HUES48 (cell line): ENCODE measurements at regions not wholly inside any gene's neighbourhood (a gene's known extent, or its start where the extent isn't known, plus 50 kb on each side); places are given as distances from the start of the nearest gene placed in this dataset.

Experiments used
- H3K27ac ChIP-seq: one replicate; pipeline ENCODE4 v1.7.0; 2013; ENCODE audit warnings: low read depth, low read length, inconsistent platforms
- H3K27me3 ChIP-seq: 2 replicates; pipeline ENCODE4 v1.6.1; 2013; ENCODE audit warnings: mild to moderate bottlenecking, low read length; ENCODE audit not compliant: control insufficient read depth, insufficient read depth
- H3K36me3 ChIP-seq: 2 replicates; pipeline ENCODE4 v1.6.1; 2013; ENCODE audit warnings: low read length; ENCODE audit not compliant: control insufficient read depth, insufficient read depth
- H3K4me1 ChIP-seq: 2 replicates; pipeline ENCODE4 v1.6.1; 2013; ENCODE audit warnings: mild to moderate bottlenecking, low read length; ENCODE audit not compliant: control insufficient read depth, insufficient read depth
- H3K4me3 ChIP-seq: 2 replicates; pipeline ENCODE4 v1.5.1; 2013; ENCODE audit warnings: mild to moderate bottlenecking, low read depth, low read length
- H3K9ac ChIP-seq: 2 replicates; pipeline ENCODE4 v1.6.1; 2013; ENCODE audit warnings: mild to moderate bottlenecking, low read depth, low read length, moderate library complexity
- H3K9me3 ChIP-seq: 2 replicates; pipeline ENCODE4 v1.6.1; 2013; ENCODE audit warnings: low read length; ENCODE audit not compliant: control insufficient read depth, insufficient read depth

DNA sequence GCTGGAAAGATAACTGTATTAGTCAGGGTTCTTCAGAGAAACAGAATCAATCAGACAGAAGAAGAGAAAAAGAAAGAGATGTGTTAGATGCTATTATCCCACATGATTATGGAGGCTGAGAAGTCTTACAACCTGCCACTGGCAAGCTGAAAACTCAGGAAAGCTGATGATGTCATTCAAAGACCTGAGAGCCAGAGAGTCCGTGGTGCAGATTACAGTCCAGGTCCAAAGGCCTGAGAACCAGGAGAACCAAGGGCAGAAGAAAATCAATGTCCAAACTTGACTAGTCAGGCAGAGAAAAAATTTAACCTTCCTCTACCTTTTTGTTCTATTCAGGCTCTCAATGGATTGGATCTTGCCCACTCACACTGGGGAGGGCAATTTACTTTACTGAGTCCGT, 172.5 kb downstream of the QDPR start:
- Histone ChIP-seq H3K4me3 (no peak overlapping the region), H3K9me3 (no peaks in the 10 kb centered on the region), H3K9ac (no peak overlapping the region), H3K27me3 (no peaks in the 10 kb centered on the region), H3K27ac (no peak overlapping the region), H3K36me3 (no peaks in the 10 kb centered on the region), H3K4me1 (peaks cover 2% of the 10 kb centered on the region; the same call in 1 of the 2 replicates)

DNA sequence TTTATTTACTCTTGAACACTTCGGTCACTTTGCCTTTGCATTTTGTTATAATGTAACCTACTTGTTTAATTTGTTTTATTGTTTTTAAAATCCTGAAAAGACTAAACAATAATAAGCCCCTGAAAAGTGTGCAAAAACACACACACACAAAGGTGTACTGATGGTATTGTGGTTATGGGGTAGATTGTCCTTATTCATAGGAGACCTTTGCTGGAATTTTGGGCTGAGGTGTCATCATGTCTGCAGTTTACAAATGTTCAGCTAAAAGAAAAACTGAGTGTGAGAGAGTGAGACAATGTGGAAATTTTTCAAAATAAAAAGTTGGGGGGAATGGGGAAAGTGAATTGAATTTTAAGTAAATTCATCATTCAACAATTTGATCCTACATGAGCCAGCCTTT, 174.9 kb downstream of the QDPR start:
- H3K27me3 ChIP-seq = no peaks in the 10 kb centered on the region
- no peak overlapping the region for H3K27ac ChIP-seq
- H3K36me3 ChIP-seq = no peaks in the 10 kb centered on the region
- peaks cover 2% of the 10 kb centered on the region; the same call in 1 of the 2 replicates for H3K4me1 ChIP-seq
- H3K4me3 ChIP-seq = no peak overlapping the region
- H3K9ac ChIP-seq = no peak overlapping the region
- H3K9me3 ChIP-seq = no peaks in the 10 kb centered on the region

DNA sequence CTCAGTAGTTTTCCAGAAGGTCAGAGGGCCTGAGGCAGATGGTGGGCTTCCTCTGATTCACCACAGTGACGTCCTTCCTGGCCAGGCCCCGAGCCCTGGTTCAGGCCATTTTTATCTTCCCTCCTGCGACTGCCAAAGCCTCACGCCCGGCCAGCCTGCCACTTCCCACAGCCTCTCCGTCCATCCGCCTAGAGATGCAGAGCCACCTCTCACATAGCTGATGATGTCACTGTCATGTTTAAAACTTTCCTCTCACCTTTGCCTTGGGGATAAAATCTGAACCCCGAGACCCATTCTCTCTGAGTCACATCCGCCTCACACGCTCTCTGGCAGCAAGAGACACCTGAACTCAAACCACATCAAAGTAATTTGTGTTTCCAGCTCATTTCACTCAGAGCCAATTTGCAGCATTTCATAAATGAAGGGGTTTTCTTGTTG, 175.3 kb downstream of the QDPR start:
- Histone ChIP-seq H3K27me3 (no peaks in the 10 kb centered on the region), H3K27ac (no peak overlapping the region), H3K9ac (no peak overlapping the region), H3K36me3 (no peaks in the 10 kb centered on the region), H3K9me3 (no peaks in the 10 kb centered on the region), H3K4me3 (no peak overlapping the region), H3K4me1 (peaks cover 2% of the 10 kb centered on the region; the same call in 1 of the 2 replicates)

DNA sequence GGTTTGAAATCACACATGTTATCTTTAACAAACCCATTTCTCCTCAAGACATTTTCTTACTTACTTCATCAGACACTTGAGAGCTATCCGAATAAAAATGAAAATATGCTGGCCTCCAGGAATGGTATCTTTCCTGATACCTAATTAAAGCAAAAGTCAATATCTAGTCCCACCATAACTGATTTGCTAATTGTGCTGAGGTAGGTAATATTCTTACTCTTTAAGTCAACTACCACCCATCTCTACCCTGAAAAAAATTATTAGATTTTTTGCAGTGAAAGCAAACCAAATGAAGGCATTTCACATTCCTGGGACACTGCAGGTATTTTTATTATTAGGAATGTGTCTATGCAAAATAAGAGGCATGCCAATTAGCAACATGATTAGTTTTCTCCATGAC, 175.8 kb downstream of the QDPR start:
- no peaks in the 10 kb centered on the region for H3K27me3 ChIP-seq
- H3K4me3 ChIP-seq = no peak overlapping the region
- no peak overlapping the region for H3K9ac ChIP-seq
- peaks cover 2% of the 10 kb centered on the region; the same call in 1 of the 2 replicates for H3K4me1 ChIP-seq
- no peak overlapping the region for H3K27ac ChIP-seq
- H3K36me3 ChIP-seq = no peaks in the 10 kb centered on the region
- no peaks in the 10 kb centered on the region for H3K9me3 ChIP-seq

DNA sequence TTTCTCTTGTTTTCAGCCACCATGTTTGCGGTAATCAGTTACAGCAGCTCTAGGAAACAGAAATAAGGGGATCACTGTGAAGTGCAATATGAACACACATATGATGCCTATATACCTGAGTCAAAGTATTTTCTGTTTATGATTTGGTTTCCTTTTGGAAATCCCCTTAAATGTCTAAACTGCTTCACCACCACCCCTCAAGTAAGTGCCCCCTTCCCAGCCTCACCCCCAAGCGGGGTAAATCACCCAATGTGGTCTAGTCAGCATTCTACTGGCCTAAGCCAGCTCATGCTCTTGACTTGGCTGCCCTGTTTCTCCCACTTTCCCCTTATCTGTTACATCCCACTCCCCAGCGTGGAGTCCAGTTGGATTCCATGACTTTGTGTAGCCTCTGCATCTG, 176.5 kb downstream of the QDPR start:
- no peak overlapping the region for H3K4me3 ChIP-seq
- no peak overlapping the region for H3K27ac ChIP-seq
- H3K36me3 ChIP-seq = no peaks in the 10 kb centered on the region
- H3K9me3 ChIP-seq = no peaks in the 10 kb centered on the region
- peaks cover 2% of the 10 kb centered on the region; the same call in 1 of the 2 replicates for H3K4me1 ChIP-seq
- no peaks in the 10 kb centered on the region for H3K27me3 ChIP-seq
- no peak overlapping the region for H3K9ac ChIP-seq

DNA sequence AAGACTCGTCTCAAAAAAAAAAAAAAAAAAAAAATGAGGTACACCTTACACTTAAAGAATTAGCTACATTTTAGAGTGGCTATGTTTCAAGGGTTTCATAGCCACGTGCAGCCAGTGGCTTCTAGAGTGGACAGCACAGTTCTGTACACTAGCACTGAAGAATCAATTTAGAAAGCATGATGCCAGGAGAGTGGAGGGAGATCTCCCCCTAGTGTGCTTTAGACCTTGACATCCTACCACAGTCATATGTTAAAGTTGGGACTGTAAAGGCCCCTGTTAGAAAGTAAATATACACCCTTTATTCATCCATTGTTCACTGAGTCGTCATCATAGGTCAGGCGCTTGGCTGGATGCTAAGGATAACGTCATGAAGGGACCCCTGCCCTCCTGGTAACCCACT, 179.4 kb downstream of the QDPR start:
- Histone ChIP-seq H3K9ac (no peak overlapping the region), H3K27ac (no peak overlapping the region), H3K27me3 (no peaks in the 10 kb centered on the region), H3K4me3 (no peak overlapping the region), H3K9me3 (no peaks in the 10 kb centered on the region), H3K36me3 (no peaks in the 10 kb centered on the region), H3K4me1 (peaks cover 10% of the 10 kb centered on the region)

DNA sequence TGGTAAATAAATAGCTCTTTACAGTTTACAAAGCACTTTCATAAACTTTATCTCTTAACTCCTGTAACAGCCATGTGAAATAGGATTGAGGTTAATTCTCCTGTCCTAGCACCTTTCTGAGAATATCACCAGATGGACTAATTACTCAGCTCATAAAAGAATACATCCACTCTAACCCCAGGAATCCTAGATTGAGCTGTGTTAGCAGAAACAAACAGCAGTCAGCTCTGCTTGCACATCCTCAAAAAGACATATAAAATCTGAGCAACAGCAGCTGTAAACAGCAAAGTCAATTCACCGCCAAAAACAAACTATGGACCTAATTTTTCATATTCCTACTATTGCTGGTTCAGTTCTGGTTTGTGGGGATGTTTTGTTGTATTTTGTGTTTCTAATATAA, 182.8 kb downstream of the QDPR start:
- Histone ChIP-seq H3K27me3 (no peaks in the 10 kb centered on the region), H3K9me3 (no peaks in the 10 kb centered on the region), H3K4me1 (peaks cover 11% of the 10 kb centered on the region), H3K4me3 (no peak overlapping the region), H3K36me3 (no peaks in the 10 kb centered on the region), H3K9ac (no peak overlapping the region), H3K27ac (no peak overlapping the region)

DNA sequence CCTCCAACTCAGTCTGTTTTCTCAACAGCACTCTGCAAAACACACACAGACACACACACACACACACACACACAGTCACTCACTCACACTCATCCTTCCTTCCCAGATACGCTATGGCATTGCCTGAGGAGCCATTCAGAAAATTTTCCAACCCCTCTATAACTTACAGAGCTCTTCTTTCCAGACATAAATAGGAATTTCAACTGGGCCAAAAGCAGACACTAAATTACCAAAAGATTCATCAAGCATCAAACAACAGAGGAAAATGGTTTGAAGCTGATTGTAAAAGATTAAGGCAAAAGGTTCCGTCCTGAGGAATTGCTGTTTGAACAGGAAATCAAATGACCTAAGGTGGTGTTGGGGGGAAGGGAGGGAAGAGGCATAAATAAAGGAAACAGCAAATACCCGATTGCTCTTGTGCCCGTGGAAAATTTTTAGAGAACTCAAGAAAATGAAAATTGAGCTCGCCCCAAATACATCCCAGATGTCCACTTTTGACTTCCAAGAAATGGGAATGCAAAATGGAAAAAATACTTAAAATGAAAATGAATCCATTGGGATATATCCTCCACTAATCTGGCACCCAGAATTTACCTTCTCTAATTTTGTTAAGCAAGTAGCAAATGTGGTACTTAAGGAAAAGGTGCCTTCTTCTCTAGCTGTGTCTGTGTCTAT, 183.6 kb downstream of the QDPR start:
- no peaks in the 10 kb centered on the region for H3K27me3 ChIP-seq
- H3K27ac ChIP-seq = no peak overlapping the region
- no peak overlapping the region for H3K9ac ChIP-seq
- H3K36me3 ChIP-seq = no peaks in the 10 kb centered on the region
- H3K4me1 ChIP-seq = peaks cover 11% of the 10 kb centered on the region
- no peaks in the 10 kb centered on the region for H3K9me3 ChIP-seq
- no peak overlapping the region for H3K4me3 ChIP-seq

DNA sequence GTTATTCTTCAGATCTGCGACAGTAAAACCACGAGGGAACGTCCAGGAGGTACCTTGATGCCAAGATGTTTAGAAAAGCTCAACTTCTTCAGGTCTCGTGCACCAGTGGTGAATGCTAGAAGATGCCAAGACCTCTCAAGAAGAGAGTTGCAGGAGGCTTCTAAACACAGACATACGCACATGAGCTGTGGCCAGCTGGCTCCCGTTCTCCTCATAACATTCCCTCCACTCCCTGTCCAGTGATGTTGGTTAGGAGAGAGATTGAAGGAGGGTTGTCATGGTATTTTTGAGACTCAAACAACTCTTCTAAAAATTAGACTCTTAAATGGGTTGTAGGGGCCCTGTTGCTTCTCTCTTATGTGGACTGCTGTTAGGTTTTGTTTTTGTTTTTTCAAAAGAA, 184.3 kb downstream of the QDPR start:
- no peaks in the 10 kb centered on the region for H3K36me3 ChIP-seq
- peaks cover 11% of the 10 kb centered on the region for H3K4me1 ChIP-seq
- H3K9ac ChIP-seq = no peak overlapping the region
- H3K27ac ChIP-seq = no peak overlapping the region
- no peaks in the 10 kb centered on the region for H3K27me3 ChIP-seq
- no peak overlapping the region for H3K4me3 ChIP-seq
- H3K9me3 ChIP-seq = no peaks in the 10 kb centered on the region

DNA sequence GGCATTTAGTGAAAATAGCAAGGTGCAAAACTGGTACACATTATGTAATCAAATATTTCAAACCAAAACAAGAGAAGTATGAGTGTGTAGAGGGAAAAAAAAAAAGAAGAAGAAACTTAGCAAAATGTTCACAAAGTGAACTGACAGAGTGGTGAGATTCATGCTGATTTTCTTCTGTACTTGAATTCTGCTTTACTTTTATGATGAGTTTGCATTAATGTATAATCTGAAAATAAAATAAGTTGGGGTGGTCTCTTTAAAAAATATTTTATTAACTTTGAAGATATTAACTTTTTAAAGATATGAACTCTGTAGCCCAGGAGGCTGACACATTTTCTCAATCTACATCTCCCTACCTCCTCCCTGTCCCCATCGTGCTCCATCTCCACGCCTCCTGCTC, 185.1 kb downstream of the QDPR start:
- H3K9me3 ChIP-seq = no peaks in the 10 kb centered on the region
- no peaks in the 10 kb centered on the region for H3K27me3 ChIP-seq
- no peaks in the 10 kb centered on the region for H3K36me3 ChIP-seq
- no peak overlapping the region for H3K4me3 ChIP-seq
- no peak overlapping the region for H3K9ac ChIP-seq
- peaks cover 11% of the 10 kb centered on the region for H3K4me1 ChIP-seq
- no peak overlapping the region for H3K27ac ChIP-seq

DNA sequence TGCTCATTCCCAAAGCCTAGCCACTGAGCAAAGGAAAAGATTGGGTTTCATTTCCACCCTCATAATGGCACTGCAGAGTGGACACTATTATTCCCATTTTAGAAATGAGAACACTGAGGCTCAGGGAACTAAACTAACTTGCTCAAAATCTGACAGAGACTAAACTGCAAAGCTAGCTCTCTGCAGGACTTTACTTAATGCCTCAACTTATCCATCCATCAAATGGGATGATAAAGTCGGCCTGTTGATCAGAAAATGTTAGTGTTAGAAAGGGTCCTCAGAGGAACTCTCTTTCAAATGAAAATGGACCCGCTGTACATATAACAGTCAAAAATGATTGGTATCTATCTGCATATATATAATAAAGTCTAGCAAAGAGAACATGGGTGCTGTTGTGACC, 186.8 kb downstream of the QDPR start:
- peaks cover 11% of the 10 kb centered on the region for H3K4me1 ChIP-seq
- H3K27me3 ChIP-seq = no peaks in the 10 kb centered on the region
- H3K36me3 ChIP-seq = no peaks in the 10 kb centered on the region
- no peak overlapping the region for H3K27ac ChIP-seq
- no peaks in the 10 kb centered on the region for H3K9me3 ChIP-seq
- no peak overlapping the region for H3K9ac ChIP-seq
- H3K4me3 ChIP-seq = no peak overlapping the region
